Hematopoietic multipotent progenitor cell treated with erythropoietin and hydrocortisone succinate and interleukin-3 and kit ligand, for 8 days (in vitro differentiated cells): ENCODE measurements at regions not wholly inside any gene's neighbourhood (a gene's known extent, or its start where the extent isn't known, plus 50 kb on each side); places are given as distances from the start of the nearest gene placed in this dataset.

Experiments
- DNase-seq: peaks from one replicate; pipeline ENCODE4 v3.0.0-alpha.2; 2015

- DNase-seq = no peak
Observed at GRCh38 chr12:14156606-14157005, 175.2 kb upstream of the GRIN2B start.

GRCh38 chr12:14157088-14157747 lies 175.8 kb upstream of the GRIN2B start:
- no peak for DNase-seq

GRCh38 chr12:14164266-14164665 lies 182.9 kb upstream of the GRIN2B start:
- DNase-seq = no peak

- DNase-seq = peak; percentile 55
Observed at GRCh38 chr12:14167005-14167628, 185.7 kb upstream of the GRIN2B start.

GRCh38 chr12:14169281-14169680 lies 187.9 kb upstream of the GRIN2B start:
- no peak for DNase-seq

- DNase-seq = no peak
Observed at GRCh38 chr12:14171106-14171505, 189.7 kb upstream of the GRIN2B start.

GRCh38 chr12:14175206-14175605 lies 190.3 kb upstream of the ATF7IP start:
- no peak for DNase-seq

GRCh38 chr12:14185427-14186192 lies 179.9 kb upstream of the ATF7IP start:
- peak; percentile 44 for DNase-seq

- DNase-seq = no peak
Observed at GRCh38 chr12:14186193-14186502, 179.3 kb upstream of the ATF7IP start.

GRCh38 chr12:14187002-14187401 lies 178.5 kb upstream of the ATF7IP start:
- no peak for DNase-seq

GRCh38 chr12:14187966-14188365 lies 177.5 kb upstream of the ATF7IP start:
- no peak for DNase-seq

GRCh38 chr12:14188744-14189143 lies 176.7 kb upstream of the ATF7IP start:
- no peak for DNase-seq

- DNase-seq = no peak
Observed at GRCh38 chr12:14190694-14191093, 174.8 kb upstream of the ATF7IP start.

GRCh38 chr12:14191612-14192011 lies 173.9 kb upstream of the ATF7IP start:
- DNase-seq = no peak

- no peak for DNase-seq
Observed at GRCh38 chr12:14193639-14194038, 171.8 kb upstream of the ATF7IP start.

- no peak for DNase-seq
Observed at GRCh38 chr12:14194572-14194971, 170.9 kb upstream of the ATF7IP start.

- DNase-seq = no peak
Observed at GRCh38 chr12:14199455-14200198, 165.9 kb upstream of the ATF7IP start.

- no peak for DNase-seq
Observed at GRCh38 chr12:14200598-14200997, 164.9 kb upstream of the ATF7IP start.

- DNase-seq = no peak
Observed at GRCh38 chr12:14201291-14201690, 164.2 kb upstream of the ATF7IP start.

- DNase-seq = no peak
Observed at GRCh38 chr12:14207905-14208551, 157.5 kb upstream of the ATF7IP start.

GRCh38 chr12:14211947-14212387 lies 153.5 kb upstream of the ATF7IP start:
- no peak for DNase-seq

GRCh38 chr12:14213542-14213941 lies 151.9 kb upstream of the ATF7IP start:
- DNase-seq = no peak

- DNase-seq = no peak
Observed at GRCh38 chr12:14214495-14214894, 151.0 kb upstream of the ATF7IP start.
